SU-DHL-6 (cell line): ENCODE measurements at regions not wholly inside any gene's neighbourhood (a gene's known extent, or its start where the extent isn't known, plus 50 kb on each side); places are given as distances from the start of the nearest gene placed in this dataset.

Experiments used
- EZH2phosphoT487 ChIP-seq: fragments of 200-600 bp; sonication (generic), shearing (Covaris generic); conservative IDR thresholded peaks from 2 replicates; pipeline ENCODE4 v1.6.1; 2018; ENCODE audit warnings: mild to moderate bottlenecking, antibody characterized with exemption, low read length, moderate library complexity, mixed read lengths
- TF ChIP-seq, protein P1 (sequence below): fragments of 200-600 bp; sonication (generic); IDR thresholded peaks from one replicate; pipeline ENCODE4 v1.5.1; 2017; ENCODE audit warnings: antibody characterized with exemption, mild to moderate bottlenecking, low read length, moderate library complexity; ENCODE audit not compliant: insufficient read depth, poor library complexity, severe bottlenecking

DNA sequence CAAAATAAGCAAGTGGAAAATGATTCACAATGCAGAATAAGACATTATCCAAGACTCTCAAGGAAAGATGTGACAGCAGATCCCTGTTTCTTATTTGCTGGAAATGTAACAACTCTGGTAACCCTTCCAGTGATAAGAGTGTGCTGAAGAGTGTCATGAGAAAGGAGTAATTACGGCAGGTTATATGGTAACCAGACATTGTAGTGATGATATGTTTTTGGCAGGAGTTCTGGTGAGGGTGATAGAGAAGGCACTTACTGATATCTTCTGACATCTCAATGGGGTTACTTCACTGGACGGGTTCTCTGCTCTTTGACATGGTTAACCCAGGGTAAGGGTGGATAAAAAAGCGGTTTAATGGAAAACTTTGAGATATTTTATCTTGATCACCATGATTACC lies 1270.9 kb downstream of the CDH11 start:
- TF ChIP-seq, protein P1, sequence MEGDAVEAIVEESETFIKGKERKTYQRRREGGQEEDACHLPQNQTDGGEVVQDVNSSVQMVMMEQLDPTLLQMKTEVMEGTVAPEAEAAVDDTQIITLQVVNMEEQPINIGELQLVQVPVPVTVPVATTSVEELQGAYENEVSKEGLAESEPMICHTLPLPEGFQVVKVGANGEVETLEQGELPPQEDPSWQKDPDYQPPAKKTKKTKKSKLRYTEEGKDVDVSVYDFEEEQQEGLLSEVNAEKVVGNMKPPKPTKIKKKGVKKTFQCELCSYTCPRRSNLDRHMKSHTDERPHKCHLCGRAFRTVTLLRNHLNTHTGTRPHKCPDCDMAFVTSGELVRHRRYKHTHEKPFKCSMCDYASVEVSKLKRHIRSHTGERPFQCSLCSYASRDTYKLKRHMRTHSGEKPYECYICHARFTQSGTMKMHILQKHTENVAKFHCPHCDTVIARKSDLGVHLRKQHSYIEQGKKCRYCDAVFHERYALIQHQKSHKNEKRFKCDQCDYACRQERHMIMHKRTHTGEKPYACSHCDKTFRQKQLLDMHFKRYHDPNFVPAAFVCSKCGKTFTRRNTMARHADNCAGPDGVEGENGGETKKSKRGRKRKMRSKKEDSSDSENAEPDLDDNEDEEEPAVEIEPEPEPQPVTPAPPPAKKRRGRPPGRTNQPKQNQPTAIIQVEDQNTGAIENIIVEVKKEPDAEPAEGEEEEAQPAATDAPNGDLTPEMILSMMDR: no peak
- TF ChIP-seq EZH2phosphoT487: no peak
